NCI-H1694 treated with DMSO at 0.1 percent for 48 hours (cell line): ENCODE measurements at regions not wholly inside any gene's neighbourhood (a gene's known extent, or its start where the extent isn't known, plus 50 kb on each side); places are given as distances from the start of the nearest gene placed in this dataset.

Experiments used
- DNase-seq: peaks from one replicate; lab custom pipeline; 2025; lab: John Stamatoyannopoulos, UW

DNA sequence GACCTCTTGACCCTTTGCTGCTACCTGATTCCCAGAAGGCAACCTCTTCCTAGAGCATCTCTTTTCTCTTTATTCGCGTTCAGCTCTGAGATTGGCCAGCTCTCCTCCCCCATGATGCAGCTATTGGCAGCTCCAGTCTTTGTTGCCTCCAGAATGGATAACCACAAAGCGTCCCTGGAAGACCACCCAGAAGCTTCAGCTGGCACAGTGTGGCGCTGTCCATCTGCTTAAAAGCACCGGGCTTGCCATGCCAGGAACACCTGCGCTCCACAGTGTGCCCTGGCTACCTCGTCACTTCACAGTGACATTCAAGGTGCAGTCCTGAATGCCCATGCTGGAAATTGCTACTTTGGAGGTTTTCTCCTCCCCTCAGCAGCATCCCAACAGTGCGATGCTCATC is 353.9 kb downstream of the LMO4 start:
- DNase-seq = no peak

DNA sequence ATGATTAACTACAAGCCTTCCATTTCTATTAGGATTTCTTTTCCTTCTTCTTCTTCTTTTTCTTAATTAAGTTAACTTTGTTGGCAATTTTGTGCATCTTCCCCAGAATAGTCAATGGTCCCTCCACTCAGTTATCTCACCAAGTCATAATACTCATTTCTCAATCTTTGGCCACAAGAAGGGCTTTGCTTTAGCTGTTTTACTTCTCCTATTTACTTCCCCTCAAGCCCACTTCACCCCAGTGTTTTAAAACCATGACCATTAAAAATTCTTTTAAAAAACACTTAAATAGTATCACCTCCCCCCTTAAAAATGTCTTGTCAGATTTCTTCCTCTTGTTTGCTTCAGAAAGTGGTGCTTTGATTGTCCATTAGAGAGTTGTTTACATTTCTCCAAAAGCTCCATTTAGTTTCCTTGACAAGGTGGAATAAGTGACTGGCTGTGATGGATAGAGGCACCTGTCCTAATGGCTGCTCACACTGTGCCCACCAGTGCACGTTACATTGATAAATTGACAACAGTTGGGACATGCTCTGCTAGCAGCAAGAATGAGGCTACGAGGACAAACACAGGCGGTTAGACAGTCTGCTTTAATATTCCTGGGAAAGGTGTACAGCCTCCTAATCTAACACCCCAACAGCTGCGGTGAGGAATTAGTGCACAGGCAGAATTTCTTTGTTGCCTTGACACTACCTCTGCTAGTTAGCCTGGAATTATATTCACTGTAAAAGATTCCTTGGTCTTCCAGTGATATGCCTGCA is 354.7 kb downstream of the LMO4 start:
- DNase-seq = no peak

GRCh38 chr1:87684194-87684593 is 355.5 kb downstream of the LMO4 start:
- DNase-seq = no peak

GRCh38 chr1:87684713-87685205 is 356.1 kb downstream of the LMO4 start:
- no peak for DNase-seq

- no peak for DNase-seq
Observed at GRCh38 chr1:87685311-87686135, 356.8 kb downstream of the LMO4 start.

GRCh38 chr1:87686136-87686495 is 357.4 kb downstream of the LMO4 start:
- no peak for DNase-seq

DNA sequence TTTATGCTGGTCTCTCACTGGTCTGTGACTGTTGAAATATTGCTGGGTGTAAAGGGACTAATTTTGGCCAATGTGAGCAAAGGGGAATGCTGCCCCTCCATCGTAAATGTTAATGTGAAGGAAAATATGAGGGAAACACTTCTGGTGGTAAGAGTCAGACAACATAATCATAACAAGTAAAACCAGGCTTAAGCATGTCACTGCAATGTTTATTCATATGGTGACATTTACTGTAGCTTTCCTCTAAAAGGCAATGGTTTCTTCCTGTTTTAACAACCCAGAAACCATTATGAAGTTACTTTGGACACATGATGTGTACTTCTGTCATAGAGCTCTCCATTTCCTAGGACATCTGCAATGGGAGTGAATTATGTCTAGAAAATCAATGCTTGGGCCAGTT is 358.0 kb downstream of the LMO4 start:
- no peak for DNase-seq

- DNase-seq = no peak
Observed at GRCh38 chr1:87688136-87688535, 359.5 kb downstream of the LMO4 start.

GRCh38 chr1:87689487-87689886 is 360.8 kb downstream of the LMO4 start:
- no peak for DNase-seq

- no peak for DNase-seq
Observed at GRCh38 chr1:87696483-87696882, 367.8 kb downstream of the LMO4 start.

DNA sequence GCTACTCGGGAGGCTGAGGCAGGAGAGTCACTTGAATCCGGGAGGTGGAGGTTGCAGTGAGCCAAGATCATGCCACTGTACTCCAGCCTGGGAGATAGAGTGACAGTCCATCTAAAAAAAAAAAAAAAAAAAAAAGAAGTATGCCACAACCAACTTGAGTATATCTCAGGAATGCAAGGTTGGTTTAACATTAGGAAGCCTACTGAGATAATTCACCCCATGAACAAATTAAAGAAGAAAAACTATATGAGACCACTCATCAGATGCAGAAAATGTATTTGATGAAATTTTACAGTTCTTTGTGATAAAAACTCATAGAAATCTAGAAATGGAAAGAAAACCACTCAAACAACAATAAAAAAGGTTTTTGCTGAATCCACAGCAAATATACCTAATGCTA is 373.8 kb downstream of the LMO4 start:
- DNase-seq = no peak

DNA sequence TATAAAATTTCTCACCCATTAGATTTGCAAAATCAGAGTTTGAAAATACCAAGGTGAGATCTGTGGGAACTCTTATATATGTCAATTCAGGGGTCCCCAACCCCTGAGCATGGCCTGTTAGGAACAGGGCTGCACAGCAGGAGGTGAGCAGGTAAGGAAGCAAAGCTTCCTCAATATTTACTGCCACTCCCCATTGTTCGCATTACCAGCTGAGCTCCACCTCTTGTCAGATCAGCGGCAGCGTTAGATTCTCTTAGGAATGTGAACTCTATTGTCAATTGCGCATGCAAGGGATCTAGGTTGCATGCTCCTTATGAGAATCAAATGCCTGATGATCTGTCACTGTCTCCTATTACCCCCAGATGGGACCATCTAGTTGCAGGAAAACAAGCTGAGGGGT is 376.6 kb downstream of the LMO4 start:
- no peak for DNase-seq

DNA sequence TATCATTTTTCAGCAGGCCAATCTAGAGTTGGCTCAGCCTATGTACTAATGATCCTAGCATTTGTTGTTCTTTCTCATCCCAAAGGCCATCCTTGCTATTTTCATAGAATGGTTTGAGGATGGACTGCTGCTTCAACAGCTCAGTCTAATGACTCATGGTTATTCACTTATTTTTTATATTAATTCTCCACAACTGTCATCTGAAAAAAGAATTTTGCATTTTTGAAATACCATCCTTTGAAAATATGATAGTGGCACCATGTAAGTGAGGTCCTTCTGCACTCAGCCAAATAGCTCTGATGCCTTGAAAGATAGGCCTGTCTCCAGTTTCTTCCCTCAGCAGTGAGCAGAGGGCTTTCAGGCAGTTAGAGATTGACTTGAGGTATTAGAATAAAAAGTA is 377.5 kb downstream of the LMO4 start:
- no peak for DNase-seq

- no peak for DNase-seq
Observed at GRCh38 chr1:87706779-87707228, 378.1 kb downstream of the LMO4 start.

- DNase-seq = no peak
Observed at GRCh38 chr1:87707411-87707810, 378.7 kb downstream of the LMO4 start.

DNA sequence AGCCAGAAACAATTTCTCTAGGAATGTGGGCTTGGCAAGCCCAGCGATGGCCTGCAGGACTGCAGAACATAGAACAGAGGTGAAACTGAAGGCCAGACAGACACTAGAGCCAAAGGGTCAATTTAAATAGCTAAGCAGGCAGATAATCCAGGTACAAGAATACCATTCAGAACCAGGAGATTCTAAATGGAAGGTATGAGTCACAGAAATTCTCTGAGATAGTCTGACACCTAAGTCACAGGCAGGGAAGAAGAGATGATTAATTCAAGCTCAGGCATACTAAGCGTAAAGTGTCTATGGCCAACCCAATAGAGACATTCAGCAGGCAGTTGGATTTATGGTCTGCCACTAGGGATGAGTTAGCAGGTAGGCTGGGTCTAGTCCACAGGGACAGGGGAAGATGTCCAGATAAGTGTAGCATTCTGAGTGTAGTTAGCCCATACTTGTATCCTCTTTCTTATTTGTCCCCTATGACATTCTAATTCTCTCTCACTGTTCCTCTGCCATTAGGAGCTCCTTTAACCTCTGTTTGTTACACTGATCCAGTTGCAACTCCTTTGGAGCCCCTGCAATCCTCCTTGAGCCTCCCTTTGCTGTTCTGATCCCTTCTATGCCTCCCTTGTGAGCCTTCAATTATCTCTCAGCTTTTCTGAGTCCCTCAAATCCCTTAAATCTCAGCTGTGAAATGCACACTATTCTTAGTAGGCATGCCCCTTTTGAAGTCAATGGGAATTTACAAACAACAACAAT is 383.8 kb downstream of the LMO4 start:
- DNase-seq = no peak

- no peak for DNase-seq
Observed at GRCh38 chr1:87714278-87714677, 385.6 kb downstream of the LMO4 start.

GRCh38 chr1:87715052-87715451 is 386.4 kb downstream of the LMO4 start:
- no peak for DNase-seq

DNA sequence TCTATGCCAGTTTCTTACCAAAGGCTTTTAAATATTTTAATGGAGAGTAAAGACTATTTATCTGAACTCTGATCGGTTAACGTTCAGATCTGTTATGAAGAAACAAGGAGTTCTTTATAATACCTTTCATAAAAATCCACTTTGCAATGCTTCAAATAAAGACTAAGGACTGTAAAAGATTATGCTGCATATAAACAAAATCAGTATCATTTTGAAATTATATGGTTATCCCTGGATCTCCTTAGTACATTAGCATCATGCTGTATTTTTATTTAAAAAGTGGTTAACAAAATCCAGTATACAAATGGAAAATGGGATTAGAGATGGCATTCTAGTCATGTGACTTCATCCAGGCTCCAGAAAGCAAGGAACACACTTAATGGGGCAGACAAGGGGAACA is 386.8 kb downstream of the LMO4 start:
- DNase-seq = no peak

DNA sequence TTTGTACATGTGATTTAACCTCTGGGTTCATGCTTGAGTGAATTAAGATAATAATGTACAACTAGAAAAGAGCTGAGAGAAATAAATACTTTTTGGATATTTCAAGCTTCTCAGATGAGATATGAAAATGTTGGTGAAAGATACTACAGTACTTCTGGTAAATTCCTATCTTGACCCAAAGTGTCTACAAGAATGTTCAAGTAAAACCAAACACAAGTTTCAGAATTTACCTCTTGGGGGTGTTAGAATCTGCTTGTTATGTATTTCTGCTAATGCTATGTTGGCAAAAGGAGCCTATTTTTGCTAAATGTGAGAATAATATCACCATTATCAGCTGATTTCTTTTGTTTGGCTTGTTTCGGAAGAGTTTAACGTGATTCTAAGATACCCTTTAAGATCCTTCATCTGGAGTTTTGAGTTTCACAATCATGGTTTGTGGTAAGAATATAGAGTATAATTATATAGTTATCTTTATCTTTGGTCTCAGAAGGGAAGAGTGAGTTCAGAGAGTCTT is 388.5 kb downstream of the LMO4 start:
- DNase-seq = no peak

DNA sequence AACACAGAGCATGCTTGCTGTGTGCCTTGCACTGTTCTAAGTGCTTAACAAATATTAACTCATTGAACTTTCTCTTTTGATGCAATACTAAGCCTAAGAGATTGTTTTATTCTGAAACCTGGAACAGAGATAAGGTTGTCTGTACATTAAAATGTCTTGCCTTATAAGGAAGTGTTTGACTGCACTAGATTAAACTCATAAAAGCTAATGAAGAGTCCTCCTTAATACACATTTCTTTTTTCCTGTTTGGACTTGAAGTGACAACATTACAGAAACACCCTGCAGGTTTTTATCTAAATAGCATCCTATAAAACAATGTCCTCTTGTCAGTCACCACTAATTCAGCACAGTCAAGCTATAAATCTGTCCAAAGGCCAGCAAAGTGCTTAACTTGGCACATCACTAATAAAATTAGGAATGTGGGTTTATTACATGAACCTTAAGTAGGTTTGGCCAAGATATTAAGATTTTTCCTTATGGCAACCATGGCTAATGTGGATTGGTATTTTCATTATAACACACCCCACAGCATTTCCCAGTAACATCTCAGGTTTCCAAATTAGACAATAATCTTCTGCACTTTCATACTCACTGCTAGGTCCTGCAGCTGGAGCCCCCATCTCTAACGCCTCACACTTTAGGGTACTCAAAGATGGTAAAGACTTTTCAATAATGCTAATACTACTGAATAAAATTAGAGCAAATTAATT is 389.7 kb downstream of the LMO4 start:
- DNase-seq = no peak

DNA sequence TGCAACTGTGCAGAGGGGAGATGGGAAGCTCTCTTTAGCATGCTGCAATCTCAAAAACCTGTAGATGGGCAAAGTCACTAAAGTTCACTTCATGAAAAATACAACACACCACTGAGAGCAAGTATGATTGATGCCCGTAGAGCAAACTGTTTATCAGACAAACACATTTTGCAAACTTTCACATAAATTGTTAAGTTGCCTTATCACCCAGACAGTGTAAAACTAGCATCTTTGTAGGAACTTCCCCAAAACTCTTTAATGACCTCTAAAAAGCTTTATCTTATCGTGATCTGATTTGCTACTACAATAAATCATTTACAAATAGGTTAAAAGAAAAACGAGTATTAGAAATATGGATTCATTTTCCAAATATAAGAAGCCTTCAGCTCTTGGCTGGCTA is 391.0 kb downstream of the LMO4 start:
- DNase-seq = no peak
